CD14-positive monocyte (primary cell): ENCODE measurements at regions not wholly inside any gene's neighbourhood (a gene's known extent, or its start where the extent isn't known, plus 50 kb on each side); places are given as distances from the start of the nearest gene placed in this dataset.
"Not testable (repeated sequence)": the region's sequence is repeated elsewhere in the genome, so short reads cannot be mapped to it uniquely, and the experiment has no call there.

Source experiments
- DNase-seq, 3 donors: peaks; one replicate each; pipeline ENCODE4 v3.0.0-alpha.2; 2011 to 2022
- H2AFZ ChIP-seq: 2 replicates; pipeline ENCODE4 v1.6.0; 2012; ENCODE audit warnings: mild to moderate bottlenecking, low read depth, low read length, inconsistent platforms; ENCODE audit not compliant: insufficient read depth, poor library complexity, severe bottlenecking
- H3K27ac ChIP-seq, 2 donors: 1 replicate in 1 of 2; 2 replicates in 1 of 2; pipeline ENCODE4 v1.5.1; 2012 to 2013; ENCODE audit warnings: low read length in 2 of 2, control low read depth in 1 of 2, inconsistent platforms in 1 of 2, low read depth in 1 of 2, mild to moderate bottlenecking in 1 of 2
- H3K27me3 ChIP-seq, 2 donors: one replicate each; pipeline versions ENCODE4 v1.6.0 to v1.6.1; 2011 to 2013; ENCODE audit warnings: low read length in 2 of 2; ENCODE audit not compliant: control insufficient read depth in 2 of 2, insufficient read depth in 2 of 2
- H3K36me3 ChIP-seq, 2 donors: replicated peaks in 1 of 2; 1 replicate in 1 of 2; 2 replicates in 1 of 2; pipeline versions ENCODE4 v1.5.1 to v1.6.1; 2012 to 2013; ENCODE audit warnings: low read length in 2 of 2, control low read depth in 1 of 2, inconsistent platforms in 1 of 2, mild to moderate bottlenecking in 1 of 2; ENCODE audit not compliant: insufficient read depth in 2 of 2, control insufficient read depth in 1 of 2
- H3K4me1 ChIP-seq, 2 donors: 1 replicate in 1 of 2; 2 replicates in 1 of 2; pipeline versions ENCODE4 v1.5.1 to v1.6.1; 2012 to 2013; ENCODE audit warnings: low read length in 2 of 2, control low read depth in 1 of 2, inconsistent platforms in 1 of 2, mild to moderate bottlenecking in 1 of 2, moderate library complexity in 1 of 2; ENCODE audit not compliant: insufficient read depth in 2 of 2, control insufficient read depth in 1 of 2
- H3K4me2 ChIP-seq: replicated peaks from 2 replicates; pipeline ENCODE3; 2012; ENCODE audit warnings: low read length, moderate library complexity, mild to moderate bottlenecking; ENCODE audit not compliant: poor library complexity, severe bottlenecking; ENCODE audit errors: extremely low read depth
- H3K4me3 ChIP-seq, 3 experiments: fragments of 200-600 bp in 1 of 3; sonication (generic) in 1 of 3; replicated peaks in 1 of 3; 1 replicate in 2 of 3; 2 replicates in 1 of 3; pipeline ENCODE4 v1.5.1; 2011 to 2013; ENCODE audit warnings: low read length in 3 of 3, mild to moderate bottlenecking in 3 of 3, control low read depth in 2 of 3, low read depth in 2 of 3, inconsistent platforms in 1 of 3, moderate library complexity in 1 of 3
- H3K79me2 ChIP-seq: 2 replicates; pipeline ENCODE4 v1.6.0; 2012; ENCODE audit warnings: mild to moderate bottlenecking, control low read depth, inconsistent platforms, low read length, moderate library complexity; ENCODE audit not compliant: insufficient read depth
- H3K9ac ChIP-seq: 2 replicates; pipeline ENCODE4 v1.6.0; 2017; ENCODE audit warnings: low read length, mild to moderate bottlenecking; ENCODE audit not compliant: insufficient read depth, poor library complexity, severe bottlenecking
- H3K9me3 ChIP-seq, 2 donors: replicated peaks in 1 of 2; 1 replicate in 1 of 2; 2 replicates in 1 of 2; pipeline versions ENCODE4 v1.5.1 to v1.6.1; 2012 to 2013; ENCODE audit warnings: low read length in 2 of 2, control low read depth in 1 of 2; ENCODE audit not compliant: control insufficient read depth in 1 of 2, insufficient read depth in 1 of 2
- H4K20me1 ChIP-seq: 2 replicates; pipeline ENCODE4 v1.6.0; 2012; ENCODE audit warnings: mild to moderate bottlenecking, low read length, control low read depth, moderate library complexity; ENCODE audit not compliant: insufficient read depth
- H3K27ac Mint-ChIP-seq, 7 donors: one replicate each; pipeline ENCODE4 v1.8.0; 2020; ENCODE audit warnings: mild to moderate bottlenecking in 7 of 7, mixed read lengths in 7 of 7, moderate library complexity in 6 of 7, inconsistent platforms in 2 of 7
- H3K27me3 Mint-ChIP-seq, 3 donors: one replicate each; pipeline ENCODE4 v1.8.0; 2021 to 2022; ENCODE audit warnings: low read depth in 3 of 3, mild to moderate bottlenecking in 3 of 3, mixed read lengths in 3 of 3, moderate library complexity in 3 of 3, inconsistent platforms in 1 of 3
- H3K36me3 Mint-ChIP-seq, 2 donors: one replicate each; pipeline ENCODE4 v1.8.0; 2020; ENCODE audit warnings: mixed read lengths in 2 of 2, inconsistent platforms in 1 of 2, mild to moderate bottlenecking in 1 of 2
- H3K4me1 Mint-ChIP-seq: one replicate; pipeline ENCODE4 v1.8.0; 2020; ENCODE audit warnings: mild to moderate bottlenecking, mixed read lengths
- H3K4me3 Mint-ChIP-seq, 2 donors: one replicate each; pipeline ENCODE4 v1.8.0; 2020; ENCODE audit warnings: mild to moderate bottlenecking in 2 of 2, mixed read lengths in 2 of 2, moderate library complexity in 1 of 2
- H3K9me3 Mint-ChIP-seq, 7 donors: one replicate each; pipeline ENCODE4 v1.8.0; 2020 to 2022; ENCODE audit warnings: mixed read lengths in 7 of 7, mild to moderate bottlenecking in 6 of 7, moderate library complexity in 6 of 7, inconsistent platforms in 2 of 7
- WGBS: methylation state at CpG from one replicate; pipeline ENCODE4 v1.1.5; 2013; ENCODE audit warnings: missing lambda C conversion rate; ENCODE audit not compliant: insufficient coverage; 5-methylcytosine and 5-hydroxymethylcytosine counted together
- intact Hi-C, 2 donors: fragments of 100-400 bp; cut with micrococcal nuclease; formaldehyde crosslinking; loops; one replicate each; pipeline versions ENCODE4 v1.15.0 to v1.15.1; 2023
- TF ChIP-seq, protein P1 (sequence below): fragments of 200-600 bp; IDR thresholded peaks from one replicate; pipeline ENCODE4 v1.8.0; 2022; ENCODE audit warnings: antibody characterized with exemption, mild to moderate bottlenecking

DNA sequence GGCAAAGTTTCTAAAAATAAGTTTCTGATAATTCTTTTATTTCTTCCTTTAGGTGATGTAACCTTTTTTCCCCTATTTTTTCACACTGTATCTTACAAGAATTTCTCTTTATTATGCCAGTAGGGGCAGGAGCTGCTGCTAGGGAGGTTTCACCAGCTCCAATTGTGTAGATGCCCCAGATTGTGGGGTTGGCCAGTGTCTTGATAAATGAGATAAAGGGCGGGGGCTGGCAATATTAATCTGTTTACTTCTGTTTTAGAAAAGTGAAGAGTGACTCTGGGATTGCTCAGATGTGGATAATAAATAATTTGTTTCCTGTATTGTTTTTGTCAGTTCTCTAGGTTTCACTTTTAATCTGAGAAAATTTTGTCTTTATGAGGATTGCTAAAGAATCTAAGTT, 190.4 kb downstream of the MC4R start:
- Histone ChIP-seq H3K79me2 (no peaks in the 10 kb centered on the region), H2AFZ (no peak overlapping the region), H3K36me3 (no peaks in the 10 kb centered on the region), H3K27ac (no peak overlapping the region), H3K9ac (no peak overlapping the region), H3K9me3 (peaks cover 0 to 7% of the 10 kb centered on the region in 2 donors), H3K4me3 (no peak overlapping the region), H3K4me1 (no peaks in the 10 kb centered on the region), H4K20me1 (no peaks in the 10 kb centered on the region), H3K4me2 (no peak overlapping the region), H3K27me3 (no peaks in the 10 kb centered on the region)
- H3K9me3 Mint-ChIP-seq, result peaks cover 0 to 7% (median 2%) of the 10 kb centered on the region in 7 donors
- no peaks in the 10 kb centered on the region for H3K36me3 Mint-ChIP-seq
- H3K27ac Mint-ChIP-seq, result no peak overlapping the region
- H3K27me3 Mint-ChIP-seq, result no peaks in the 10 kb centered on the region
- H3K4me1 Mint-ChIP-seq, result no peaks in the 10 kb centered on the region
- TF ChIP-seq, protein P1, sequence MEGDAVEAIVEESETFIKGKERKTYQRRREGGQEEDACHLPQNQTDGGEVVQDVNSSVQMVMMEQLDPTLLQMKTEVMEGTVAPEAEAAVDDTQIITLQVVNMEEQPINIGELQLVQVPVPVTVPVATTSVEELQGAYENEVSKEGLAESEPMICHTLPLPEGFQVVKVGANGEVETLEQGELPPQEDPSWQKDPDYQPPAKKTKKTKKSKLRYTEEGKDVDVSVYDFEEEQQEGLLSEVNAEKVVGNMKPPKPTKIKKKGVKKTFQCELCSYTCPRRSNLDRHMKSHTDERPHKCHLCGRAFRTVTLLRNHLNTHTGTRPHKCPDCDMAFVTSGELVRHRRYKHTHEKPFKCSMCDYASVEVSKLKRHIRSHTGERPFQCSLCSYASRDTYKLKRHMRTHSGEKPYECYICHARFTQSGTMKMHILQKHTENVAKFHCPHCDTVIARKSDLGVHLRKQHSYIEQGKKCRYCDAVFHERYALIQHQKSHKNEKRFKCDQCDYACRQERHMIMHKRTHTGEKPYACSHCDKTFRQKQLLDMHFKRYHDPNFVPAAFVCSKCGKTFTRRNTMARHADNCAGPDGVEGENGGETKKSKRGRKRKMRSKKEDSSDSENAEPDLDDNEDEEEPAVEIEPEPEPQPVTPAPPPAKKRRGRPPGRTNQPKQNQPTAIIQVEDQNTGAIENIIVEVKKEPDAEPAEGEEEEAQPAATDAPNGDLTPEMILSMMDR, result no peak
- intact Hi-C loops, result no loop called here
- WGBS, result 75% methylated on average over 1 of the region's 1 CpG
- no peak for DNase-seq
- H3K4me3 Mint-ChIP-seq, result no peak overlapping the region

DNA sequence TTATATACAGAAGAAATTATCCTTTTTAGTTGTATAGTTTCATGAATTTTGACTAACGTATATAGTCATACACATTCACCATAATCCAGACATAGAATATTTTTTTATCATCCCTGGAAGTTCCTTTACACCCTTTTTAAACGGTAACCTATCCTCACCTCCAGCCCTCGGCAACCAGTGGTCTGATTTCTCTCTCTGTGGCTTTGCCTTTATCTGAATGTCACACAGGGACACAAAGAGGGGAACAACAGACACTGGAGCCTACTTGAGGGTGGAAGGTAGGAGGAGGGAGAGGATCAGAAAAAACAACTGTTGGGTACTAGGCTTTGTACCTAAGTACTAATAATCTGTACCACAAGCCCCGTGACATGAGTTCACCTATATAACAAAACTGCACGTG, 191.9 kb downstream of the MC4R start:
- no peaks in the 10 kb centered on the region for H3K36me3 Mint-ChIP-seq
- no peak overlapping the region for H3K27ac ChIP-seq
- no peaks in the 10 kb centered on the region for H3K27me3 Mint-ChIP-seq
- H3K4me3 ChIP-seq, result no peak overlapping the region
- peaks cover 0 to 7% (median 2%) of the 10 kb centered on the region in 7 donors for H3K9me3 Mint-ChIP-seq
- H3K9me3 ChIP-seq, result peaks cover 0 to 7% of the 10 kb centered on the region in 2 donors
- H3K4me2 ChIP-seq, result no peak overlapping the region
- H3K4me1 Mint-ChIP-seq, result no peaks in the 10 kb centered on the region
- H3K27me3 ChIP-seq, result no peaks in the 10 kb centered on the region
- H3K79me2 ChIP-seq, result no peaks in the 10 kb centered on the region
- no peak overlapping the region for H3K27ac Mint-ChIP-seq
- H3K4me3 Mint-ChIP-seq, result no peak overlapping the region
- DNase-seq, result no peak
- H4K20me1 ChIP-seq, result no peaks in the 10 kb centered on the region
- H3K4me1 ChIP-seq, result no peaks in the 10 kb centered on the region
- no peak overlapping the region for H2AFZ ChIP-seq
- intact Hi-C loops, result no loop called here
- no CpG with 5 or more reads among the region's 5 CpGs for WGBS
- no peaks in the 10 kb centered on the region for H3K36me3 ChIP-seq
- H3K9ac ChIP-seq, result no peak overlapping the region
- TF ChIP-seq, protein P1, result no peak

DNA sequence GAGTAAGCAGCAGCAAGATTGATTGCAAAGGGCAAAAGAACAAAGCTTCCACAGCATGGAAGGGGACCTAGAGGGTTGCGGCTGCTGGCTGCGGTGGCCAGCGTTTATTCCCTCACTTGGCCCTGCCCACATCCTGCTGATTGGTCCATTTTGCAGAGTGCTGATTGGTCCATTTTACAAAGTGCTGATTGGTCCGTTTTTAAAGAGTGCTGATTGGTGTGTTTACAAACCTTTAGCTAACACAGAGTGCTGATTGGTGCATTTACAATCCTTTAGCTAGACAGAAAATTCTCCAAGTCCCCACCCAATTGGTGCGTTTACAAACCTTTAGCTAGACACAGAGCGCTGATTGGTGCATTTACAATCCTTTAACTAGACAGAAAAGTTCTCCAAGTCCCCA, 194.4 kb downstream of the MC4R start:
- H3K27me3 Mint-ChIP-seq, H4K20me1 ChIP-seq: not testable (repeated sequence)
- 96% methylated on average over 4 of the region's 6 CpGs for WGBS

More for the DNA sequence above, 194.4 kb downstream of the MC4R start:
- H3K9ac ChIP-seq, H3K4me1 Mint-ChIP-seq, H2AFZ ChIP-seq, H3K36me3 ChIP-seq, H3K79me2 ChIP-seq, H3K27ac Mint-ChIP-seq, H3K4me3 ChIP-seq, H3K27me3 ChIP-seq, H3K36me3 Mint-ChIP-seq, H3K27ac ChIP-seq, intact Hi-C loops, H3K4me1 ChIP-seq, DNase-seq, H3K4me2 ChIP-seq, H3K4me3 Mint-ChIP-seq, H3K9me3 Mint-ChIP-seq, H3K9me3 ChIP-seq: not testable (repeated sequence)
